ENCODE measurements at regions not wholly inside any gene's neighbourhood (a gene's known extent, or its start where the extent isn't known, plus 50 kb on each side); places are given as distances from the start of the nearest gene placed in this dataset.

DNA sequence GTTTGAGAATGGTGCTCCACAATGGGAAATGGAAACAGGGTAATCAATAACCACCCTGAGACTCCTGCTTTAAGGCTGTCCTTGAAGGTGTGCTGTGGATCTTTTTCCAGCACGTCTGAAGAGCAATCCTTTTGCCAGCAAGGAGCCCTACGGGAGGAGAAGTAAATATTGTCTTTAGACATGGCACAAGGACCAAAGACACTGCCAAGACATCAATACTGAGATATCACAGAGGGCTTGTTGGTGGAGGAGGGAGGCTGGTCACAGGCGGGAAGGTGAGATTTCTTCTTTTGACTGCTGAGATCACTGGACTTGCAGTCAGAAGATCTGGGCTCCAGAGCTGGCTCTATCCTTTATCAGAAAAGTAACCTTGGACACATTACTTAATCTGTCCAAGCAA is 135.0 kb upstream of the ZNF462 start:
- TF ChIP-seq, protein P1, sequence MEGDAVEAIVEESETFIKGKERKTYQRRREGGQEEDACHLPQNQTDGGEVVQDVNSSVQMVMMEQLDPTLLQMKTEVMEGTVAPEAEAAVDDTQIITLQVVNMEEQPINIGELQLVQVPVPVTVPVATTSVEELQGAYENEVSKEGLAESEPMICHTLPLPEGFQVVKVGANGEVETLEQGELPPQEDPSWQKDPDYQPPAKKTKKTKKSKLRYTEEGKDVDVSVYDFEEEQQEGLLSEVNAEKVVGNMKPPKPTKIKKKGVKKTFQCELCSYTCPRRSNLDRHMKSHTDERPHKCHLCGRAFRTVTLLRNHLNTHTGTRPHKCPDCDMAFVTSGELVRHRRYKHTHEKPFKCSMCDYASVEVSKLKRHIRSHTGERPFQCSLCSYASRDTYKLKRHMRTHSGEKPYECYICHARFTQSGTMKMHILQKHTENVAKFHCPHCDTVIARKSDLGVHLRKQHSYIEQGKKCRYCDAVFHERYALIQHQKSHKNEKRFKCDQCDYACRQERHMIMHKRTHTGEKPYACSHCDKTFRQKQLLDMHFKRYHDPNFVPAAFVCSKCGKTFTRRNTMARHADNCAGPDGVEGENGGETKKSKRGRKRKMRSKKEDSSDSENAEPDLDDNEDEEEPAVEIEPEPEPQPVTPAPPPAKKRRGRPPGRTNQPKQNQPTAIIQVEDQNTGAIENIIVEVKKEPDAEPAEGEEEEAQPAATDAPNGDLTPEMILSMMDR (optimal IDR thresholded peaks at IDR 0.05 in 1 of 3, IDR thresholded peaks at IDR 0.05 in 1 of 3, conservative IDR thresholded peaks at IDR 0.05 in 1 of 3; ENCODE audit: extremely low read depth in 1 of 3, insufficient read depth in 2 of 3, low read length in 3 of 3), result no peak
- no peak for TF ChIP-seq EZH2 (IDR thresholded peaks at IDR 0.05; ENCODE audit: low read length)
